HuH-7 (cell line): ENCODE measurements at regions not wholly inside any gene's neighbourhood (a gene's known extent, or its start where the extent isn't known, plus 50 kb on each side); places are given as distances from the start of the nearest gene placed in this dataset.
"Not testable (repeated sequence)": the region's sequence is repeated elsewhere in the genome, so short reads cannot be mapped to it uniquely, and the experiment has no call there.

Source experiments
- DNase-seq: peaks from one replicate; pipeline ENCODE4 v3.0.0; 2011; ENCODE audit warnings: low spot score

GRCh38 chr5:42894057-42894456, 82.4 kb upstream of the SELENOP start:
- DNase-seq: peak; percentile 42

- DNase-seq: peak; percentile 84
Observed at GRCh38 chr5:42889311-42889933, 77.7 kb upstream of the SELENOP start.

- no peak for DNase-seq
Observed at GRCh38 chr5:42888771-42889170, 77.1 kb upstream of the SELENOP start.

- DNase-seq: no peak
Observed at GRCh38 chr5:42887575-42887974, 75.9 kb upstream of the SELENOP start.

- DNase-seq: peak; percentile 22
Observed at GRCh38 chr5:42887097-42887496, 75.4 kb upstream of the SELENOP start.

- no peak for DNase-seq
Observed at GRCh38 chr5:42886635-42887034, 74.9 kb upstream of the SELENOP start.

- no peak for DNase-seq
Observed at GRCh38 chr5:42884326-42884725, 72.6 kb upstream of the SELENOP start.

GRCh38 chr5:42881416-42882117, 69.9 kb upstream of the SELENOP start:
- DNase-seq: no peak

GRCh38 chr5:42880496-42881150, 68.9 kb upstream of the SELENOP start:
- DNase-seq: no peak

- DNase-seq: no peak
Observed at GRCh38 chr5:42879291-42879690, 67.6 kb upstream of the SELENOP start.

GRCh38 chr5:42878550-42878949, 66.9 kb upstream of the SELENOP start:
- no peak for DNase-seq

- no peak for DNase-seq
Observed at GRCh38 chr5:42878041-42878440, 66.3 kb upstream of the SELENOP start.

- no peak for DNase-seq
Observed at GRCh38 chr5:42877431-42877830, 65.7 kb upstream of the SELENOP start.

- DNase-seq: peak; percentile 30
Observed at GRCh38 chr5:42876375-42876844, 64.7 kb upstream of the SELENOP start.

- DNase-seq: no peak
Observed at GRCh38 chr5:42875785-42876374, 64.2 kb upstream of the SELENOP start.

- no peak for DNase-seq
Observed at GRCh38 chr5:42875211-42875610, 63.5 kb upstream of the SELENOP start.

GRCh38 chr5:42874621-42875198, 63.0 kb upstream of the SELENOP start:
- no peak for DNase-seq

GRCh38 chr5:42872865-42873264, 61.2 kb upstream of the SELENOP start:
- no peak for DNase-seq

GRCh38 chr5:42870882-42871418, 59.3 kb upstream of the SELENOP start:
- no peak for DNase-seq

GRCh38 chr5:42868417-42868816, 56.7 kb upstream of the SELENOP start:
- DNase-seq: not testable (repeated sequence)

GRCh38 chr5:42864749-42865148, 53.1 kb upstream of the SELENOP start:
- DNase-seq: not testable (repeated sequence)
